H9 (cell line): ENCODE measurements at regions not wholly inside any gene's neighbourhood (a gene's known extent, or its start where the extent isn't known, plus 50 kb on each side); places are given as distances from the start of the nearest gene placed in this dataset.

Experiments
- DNase-seq: peaks from one replicate; pipeline ENCODE4 v3.0.0-alpha.2; 2017
- H2AFZ ChIP-seq: one replicate; pipeline ENCODE4 v1.6.1; 2013; ENCODE audit warnings: mild to moderate bottlenecking, low read length, control low read depth, moderate library complexity
- H2AK5ac ChIP-seq: 2 replicates; pipeline ENCODE4 v1.6.1; 2013; ENCODE audit warnings: low read length, control low read depth, mixed read lengths; ENCODE audit not compliant: insufficient read length
- H2BK120ac ChIP-seq: one replicate; pipeline ENCODE4 v1.6.1; 2013; ENCODE audit warnings: low read depth, mild to moderate bottlenecking, low read length, control low read depth, inconsistent platforms; ENCODE audit not compliant: poor library complexity, severe bottlenecking
- H2BK12ac ChIP-seq: 2 replicates; pipeline ENCODE4 v1.6.1; 2013; ENCODE audit warnings: low read length, control low read depth, mixed read lengths, low read depth; ENCODE audit not compliant: insufficient read length
- H2BK15ac ChIP-seq: 2 replicates; pipeline ENCODE4 v1.6.1; 2013; ENCODE audit warnings: low read depth, low read length, control low read depth
- H2BK20ac ChIP-seq: one replicate; pipeline ENCODE4 v1.6.1; 2013; ENCODE audit warnings: low read depth, mild to moderate bottlenecking, low read length, control low read depth, inconsistent platforms; ENCODE audit not compliant: poor library complexity, severe bottlenecking
- H2BK5ac ChIP-seq: 2 replicates; pipeline ENCODE4 v1.6.1; 2013; ENCODE audit warnings: low read length, control low read depth, mixed read lengths; ENCODE audit not compliant: insufficient read length
- H3K14ac ChIP-seq: 2 replicates; pipeline ENCODE4 v1.6.1; 2013; ENCODE audit warnings: low read length, control low read depth; ENCODE audit not compliant: insufficient read depth
- H3K18ac ChIP-seq: 2 replicates; pipeline ENCODE4 v1.6.1; 2013; ENCODE audit warnings: low read depth, mild to moderate bottlenecking, mixed read lengths, low read length, control low read depth; ENCODE audit not compliant: insufficient read length
- H3K23ac ChIP-seq: 2 replicates; pipeline ENCODE4 v1.6.1; 2013; ENCODE audit warnings: low read length, control low read depth, mixed read lengths, low read depth; ENCODE audit not compliant: insufficient read length
- H3K23me2 ChIP-seq: 2 replicates; pipeline ENCODE4 v1.6.1; 2013; ENCODE audit warnings: low read depth, mild to moderate bottlenecking, mixed read lengths, low read length, control low read depth; ENCODE audit not compliant: insufficient read length, poor library complexity, severe bottlenecking
- H3K27ac ChIP-seq: 2 replicates; pipeline ENCODE4 v1.5.1; 2013; ENCODE audit warnings: low read length, control low read depth, mixed read lengths, low read depth; ENCODE audit not compliant: insufficient read length
- H3K27me3 ChIP-seq: 2 replicates; pipeline ENCODE4 v1.6.1; 2013; ENCODE audit warnings: low read length, control low read depth, inconsistent platforms; ENCODE audit not compliant: insufficient read depth
- H3K4ac ChIP-seq: 2 replicates; pipeline ENCODE4 v1.6.1; 2013; ENCODE audit warnings: low read depth, mild to moderate bottlenecking, control low read depth, inconsistent platforms, low read length, moderate library complexity
- H3K4me1 ChIP-seq: 2 replicates; pipeline ENCODE4 v1.6.1; 2013; ENCODE audit warnings: low read length, control low read depth, inconsistent platforms; ENCODE audit not compliant: insufficient read depth
- H3K4me2 ChIP-seq: 2 replicates; pipeline ENCODE4 v1.6.1; 2013; ENCODE audit warnings: low read length, control low read depth, mixed read lengths; ENCODE audit not compliant: insufficient read length, insufficient read depth
- H3K56ac ChIP-seq: 2 replicates; pipeline ENCODE4 v1.6.1; 2013; ENCODE audit warnings: low read depth, mild to moderate bottlenecking, mixed read lengths, low read length, control low read depth; ENCODE audit not compliant: insufficient read length
- H3K79me1 ChIP-seq: 2 replicates; pipeline ENCODE4 v1.6.1; 2013; ENCODE audit warnings: low read depth, mild to moderate bottlenecking, moderate library complexity, low read length, control low read depth, inconsistent platforms; ENCODE audit not compliant: insufficient read depth, poor library complexity, severe bottlenecking
- H3K79me2 ChIP-seq: 2 replicates; pipeline ENCODE4 v1.6.1; 2013; ENCODE audit warnings: low read length, control low read depth, inconsistent platforms; ENCODE audit not compliant: insufficient read depth
- H3K9ac ChIP-seq: 2 replicates; pipeline ENCODE4 v1.6.1; 2013; ENCODE audit warnings: low read length, control low read depth, mixed read lengths; ENCODE audit not compliant: insufficient read length; ENCODE audit errors: extremely low read depth
- H3K9me3 ChIP-seq: one replicate; pipeline ENCODE4 v1.6.1; 2013; ENCODE audit warnings: low read depth, low read length, inconsistent platforms; ENCODE audit not compliant: control insufficient read depth
- H3T11ph ChIP-seq: one replicate; pipeline ENCODE4 v1.6.1; 2013; ENCODE audit warnings: mild to moderate bottlenecking, low read length, control low read depth, inconsistent platforms
- H4K20me1 ChIP-seq: one replicate; pipeline ENCODE4 v1.6.1; 2013; ENCODE audit not compliant: control insufficient read depth, insufficient read length, insufficient read depth
- H4K5ac ChIP-seq: 2 replicates; pipeline ENCODE4 v1.6.1; 2013; ENCODE audit warnings: low read depth, mild to moderate bottlenecking, mixed read lengths, low read length, control low read depth; ENCODE audit not compliant: insufficient read length
- H4K8ac ChIP-seq: replicated peaks from 2 replicates; pipeline ENCODE4 v1.6.1; 2013; ENCODE audit warnings: low read length, control low read depth, mixed read lengths, low read depth; ENCODE audit not compliant: insufficient read length
- H4K91ac ChIP-seq: 2 replicates; pipeline ENCODE4 v1.6.1; 2013; ENCODE audit warnings: low read depth, mild to moderate bottlenecking, moderate library complexity, mixed read lengths, low read length, control low read depth; ENCODE audit not compliant: insufficient read length
- H3K27ac Mint-ChIP-seq, 3 experiments: 2 replicates in 2 of 3; 3 replicates in 1 of 3; pipeline ENCODE4 v1.8.0; 2020 to 2021; ENCODE audit warnings: mixed read lengths in 3 of 3, mild to moderate bottlenecking in 1 of 3, moderate library complexity in 1 of 3
- H3K27me3 Mint-ChIP-seq: 2 replicates; pipeline ENCODE4 v1.8.0; 2021; ENCODE audit warnings: low read depth, mild to moderate bottlenecking, moderate library complexity, mixed read lengths
- H3K36me3 Mint-ChIP-seq, 3 experiments: 2 replicates in 2 of 3; 3 replicates in 1 of 3; pipeline ENCODE4 v1.8.0; 2020 to 2021; ENCODE audit warnings: low read depth in 3 of 3, mixed read lengths in 3 of 3; ENCODE audit not compliant: insufficient read depth in 1 of 3
- H3K4me1 Mint-ChIP-seq, 2 experiments: 2 replicates each; pipeline ENCODE4 v1.8.0; 2020; ENCODE audit warnings: mixed read lengths in 2 of 2
- H3K4me3 Mint-ChIP-seq, 2 experiments: 2 replicates in 1 of 2; 3 replicates in 1 of 2; pipeline ENCODE4 v1.8.0; 2020 to 2021; ENCODE audit warnings: mild to moderate bottlenecking in 2 of 2, mixed read lengths in 2 of 2, moderate library complexity in 1 of 2
- H3K9me3 Mint-ChIP-seq, 2 experiments: 2 replicates in 1 of 2; 3 replicates in 1 of 2; pipeline ENCODE4 v1.8.0; 2020; ENCODE audit warnings: mild to moderate bottlenecking in 2 of 2, mixed read lengths in 2 of 2, moderate library complexity in 1 of 2
- CTCF ChIP-seq: fragments of 200-600 bp; sonication (generic); conservative IDR thresholded peaks from 3 replicates; pipeline ENCODE4 v1.8.0; 2021; ENCODE audit warnings: antibody characterized with exemption, mild to moderate bottlenecking
- WGBS: extraction: QIAGEN DNeasy Blood & Tissue Kit; methylation state at CpG from one replicate; pipeline ENCODE4 v1.1.7; 2013; ENCODE audit warnings: missing lambda C conversion rate, low lambda C conversion rate, mixed read lengths; ENCODE audit not compliant: insufficient read length; ENCODE audit errors: extremely low coverage; 5-methylcytosine and 5-hydroxymethylcytosine counted together

GRCh38 chr2:118464046-118464445 lies 375.8 kb downstream of the INSIG2 start:
- Histone ChIP-seq H2BK5ac (no peak overlapping the region), H2BK15ac (no peak overlapping the region), H4K91ac (no peak overlapping the region), H2BK20ac (no peak overlapping the region), H3K79me1 (no peaks in the 10 kb centered on the region), H3K14ac (no peak overlapping the region), H3K9ac (no peak overlapping the region), H4K8ac (no peak overlapping the region), H3K4me1 (no peaks in the 10 kb centered on the region), H3K4ac (no peak overlapping the region), H3K27ac (no peak overlapping the region), H4K5ac (no peak overlapping the region), H2BK12ac (no peak overlapping the region), H3K4me2 (no peak overlapping the region), H3K79me2 (no peaks in the 10 kb centered on the region), H3K18ac (no peak overlapping the region), H2AK5ac (no peak overlapping the region), H2AFZ (no peak overlapping the region), H4K20me1 (no peaks in the 10 kb centered on the region), H3K56ac (no peak overlapping the region), H3K23ac (no peak overlapping the region), H3K27me3 (no peaks in the 10 kb centered on the region), H3K9me3 (no peaks in the 10 kb centered on the region), H3T11ph (no peak overlapping the region), H3K23me2 (no peaks in the 10 kb centered on the region), H2BK120ac (no peak overlapping the region)
- no CpG with 5 or more reads among the region's 3 CpGs for WGBS
- Mint-ChIP-seq H3K4me3 (no peak overlapping the region), H3K36me3 (no peaks in the 10 kb centered on the region), H3K27ac (no peak overlapping the region), H3K4me1 (no peaks in the 10 kb centered on the region; a peak in 1 of 4 replicates), H3K9me3 (no peaks in the 10 kb centered on the region), H3K27me3 (peaks cover 5% of the 10 kb centered on the region; the same call in 1 of the 2 replicates)
- TF ChIP-seq CTCF: no peak
- no peak for DNase-seq
